Esophagus squamous epithelium (tissue), 5 donors: ENCODE measurements at regions not wholly inside any gene's neighbourhood (a gene's known extent, or its start where the extent isn't known, plus 50 kb on each side); places are given as distances from the start of the nearest gene placed in this dataset.

Experiments used
- DNase-seq: peaks from one replicate; lab custom pipeline; 2025; lab: John Stamatoyannopoulos, UW
- H3K27ac ChIP-seq, 4 donors: fragments of 200-600 bp; sonication (generic); one replicate each; pipeline ENCODE4 v1.5.1; 2016 to 2019; ENCODE audit warnings: mild to moderate bottlenecking in 1 of 4
- H3K27me3 ChIP-seq, 4 donors: fragments of 200-600 bp; sonication (generic); 1 replicate in 3 of 4; 2 replicates in 1 of 4; pipeline versions ENCODE4 v1.5.1 to v1.6.0; 2017 to 2021; ENCODE audit warnings: antibody characterized with exemption in 1 of 4
- H3K36me3 ChIP-seq, 3 donors: fragments of 200-600 bp; sonication (generic); one replicate each; pipeline ENCODE4 v1.5.1; 2016 to 2019
- H3K4me1 ChIP-seq, 3 donors: fragments of 200-600 bp; sonication (generic); one replicate each; pipeline ENCODE4 v1.5.1; 2017 to 2019
- H3K4me3 ChIP-seq, 4 donors: fragments of 200-600 bp; sonication (generic); 1 replicate in 3 of 4; 2 replicates in 1 of 4; pipeline ENCODE4 v1.5.1; 2016 to 2019; ENCODE audit warnings: mild to moderate bottlenecking in 2 of 4, moderate library complexity in 1 of 4
- H3K9me3 ChIP-seq, 3 donors: fragments of 200-600 bp; sonication (generic); one replicate each; pipeline ENCODE4 v1.5.1; 2016 to 2019
- CTCF ChIP-seq, 6 experiments: fragments of 450-650 bp in 4 of 6; fragments of 200-600 bp in 2 of 6; sonication (generic) in 2 of 6; IDR thresholded peaks; one replicate each; pipeline ENCODE4 v1.5.1; 2016 to 2019; ENCODE audit warnings: antibody characterized with exemption in 6 of 6, mild to moderate bottlenecking in 4 of 6, moderate library complexity in 4 of 6
- POLR2A ChIP-seq, 4 donors: fragments of 450-650 bp; IDR thresholded peaks; one replicate each; pipeline ENCODE4 v1.6.1; 2017; ENCODE audit warnings: antibody characterized with exemption in 4 of 4, mild to moderate bottlenecking in 4 of 4, moderate library complexity in 3 of 4
- WGBS, 2 donors: methylation state at CpG; one replicate each; pipeline ENCODE4 v1.1.5; 2018; 5-methylcytosine and 5-hydroxymethylcytosine counted together
- intact Hi-C: fragments of 100-400 bp; cut with DNase I; formaldehyde crosslinking; loops from one replicate; pipeline ENCODE4 v1.15.0; 2022
- donor health status: DM: yes; HTN: yes; CAD: no.

- intact Hi-C loops: no loop called here
- H3K4me1 ChIP-seq: no peaks in the 10 kb centered on the region
- no peak for DNase-seq
- no peaks in the 10 kb centered on the region for H3K9me3 ChIP-seq
- no peak overlapping the region for H3K4me3 ChIP-seq
- no peaks in the 10 kb centered on the region for H3K36me3 ChIP-seq
- H3K27me3 ChIP-seq: peaks cover 0 to 4% (median 0%) of the 10 kb centered on the region in 4 donors
- TF ChIP-seq CTCF (IDR thresholded peaks at IDR 0.05): no peak
- no peak for TF ChIP-seq POLR2A (IDR thresholded peaks at IDR 0.05)
- 54 to 59% methylated on average over 6 to 7 of the region's 8 CpGs for WGBS, 2 donors
- no peak overlapping the region for H3K27ac ChIP-seq
Measured at GRCh38 chr2:239554766-239555570, 154.1 kb upstream of the HDAC4 start.

- Histone ChIP-seq H3K9me3 (no peaks in the 10 kb centered on the region), H3K27me3 (peaks cover 0 to 12% (median 0%) of the 10 kb centered on the region in 4 donors), H3K4me1 (peaks cover 0 to 4% (median 0%) of the 10 kb centered on the region in 3 donors), H3K27ac (peak overlapping the region in 1 of 4 donors; percentile 21), H3K36me3 (no peaks in the 10 kb centered on the region), H3K4me3 (no peak overlapping the region)
- 76 to 82% methylated on average over 8 to 9 of the region's 13 CpGs for WGBS, 2 donors
- DNase-seq: no peak
- intact Hi-C loops: no loop called here
- no peak for TF ChIP-seq CTCF (IDR thresholded peaks at IDR 0.05)
- TF ChIP-seq POLR2A (IDR thresholded peaks at IDR 0.05): no peak
Measured at GRCh38 chr2:239553376-239554000, 152.7 kb upstream of the HDAC4 start.

- no peak for DNase-seq
- Histone ChIP-seq H3K27me3 (peaks cover 0 to 12% (median 0%) of the 10 kb centered on the region in 4 donors), H3K9me3 (no peaks in the 10 kb centered on the region), H3K4me1 (peaks cover 0 to 9% (median 0%) of the 10 kb centered on the region in 3 donors), H3K4me3 (no peak overlapping the region), H3K27ac (no peak overlapping the region), H3K36me3 (no peaks in the 10 kb centered on the region)
- 83 to 87% methylated on average over 9 to 14 of the region's 16 CpGs for WGBS, 2 donors
- intact Hi-C loops: no loop called here
- TF ChIP-seq POLR2A (IDR thresholded peaks at IDR 0.05): no peak
- no peak for TF ChIP-seq CTCF (IDR thresholded peaks at IDR 0.05)
Measured at GRCh38 chr2:239552213-239552926, 151.6 kb upstream of the HDAC4 start.

GRCh38 chr2:239551206-239551605 is 150.4 kb upstream of the HDAC4 start:
- no peak overlapping the region for H3K27ac ChIP-seq
- intact Hi-C loops: no loop called here
- H3K4me1 ChIP-seq: peaks cover 0 to 9% (median 0%) of the 10 kb centered on the region in 3 donors
- TF ChIP-seq CTCF (IDR thresholded peaks at IDR 0.05): no peak
- TF ChIP-seq POLR2A (IDR thresholded peaks at IDR 0.05): no peak
- 86 to 100% methylated on average over 1 to 2 of the region's 6 CpGs for WGBS, 2 donors
- no peak for DNase-seq
- H3K27me3 ChIP-seq: peaks cover 0 to 18% (median 0%) of the 10 kb centered on the region in 4 donors
- no peaks in the 10 kb centered on the region for H3K9me3 ChIP-seq
- H3K36me3 ChIP-seq: no peaks in the 10 kb centered on the region
- no peak overlapping the region for H3K4me3 ChIP-seq
